HepG2 (cell line): ENCODE measurements at regions not wholly inside any gene's neighbourhood (a gene's known extent, or its start where the extent isn't known, plus 50 kb on each side); places are given as distances from the start of the nearest gene placed in this dataset.

Experiments
- ATAC-seq: fragments of 200-7000 bp; cut with Tn5 transposase; 3 replicates; pipeline ENCODE4 v1.9.1; 2020; ENCODE audit warnings: mild to moderate bottlenecking, moderate library complexity
- BruUV-seq: library from RNA; stranded (reverse); fragments of 400-500 nt; replicated peaks from 2 replicates; lab custom pipeline; 2021; lab: Mats Ljungman, UMichigan
- CTCF ChIA-PET: fragments of 300-600 bp; formaldehyde crosslinking; extraction: SDS; loops from one replicate; lab custom pipeline; 2021; ENCODE audit warnings: low total read pairs, inconsistent platforms, low intra/inter-chr PET ratio; lab: Yijun Ruan, JAX
- POLR2A ChIA-PET: fragments of 350-600 bp; sonication (Branson Sonifier 250); formaldehyde crosslinking; loops from one replicate; lab custom pipeline; 2020; ENCODE audit warnings: antibody characterized with exemption, inconsistent platforms; lab: Yijun Ruan, JAX
- DNase-seq: peaks from one replicate; pipeline ENCODE4 v3.0.0-alpha.2; 2015; ENCODE audit warnings: low spot score
- FAIRE-seq: peaks from 3 replicates; lab custom pipeline; 2011; peaks lifted over from hg19 to GRCh38; lab: Jason Lieb, UNC
- H2AFZ ChIP-seq: one replicate; pipeline ENCODE4 v1.6.1; 2011; ENCODE audit warnings: low read length, inconsistent platforms
- H3K27ac ChIP-seq: fragments of 300-600 bp; 3 replicates; pipeline ENCODE4 v1.8.0; 2011; ENCODE audit warnings: mixed run types, mild to moderate bottlenecking, mixed read lengths, low read length, inconsistent platforms; ENCODE audit not compliant: insufficient read depth; ENCODE audit errors: extremely low read length
- H3K27me3 ChIP-seq, 2 experiments: fragments of 200-600 bp in 1 of 2; 2 replicates in 1 of 2; 3 replicates in 1 of 2; pipeline versions ENCODE4 v1.6.0 to v1.8.0; 2011; ENCODE audit warnings: low read length in 2 of 2, mild to moderate bottlenecking in 2 of 2, moderate library complexity in 2 of 2, inconsistent platforms in 1 of 2; ENCODE audit not compliant: insufficient read depth in 2 of 2, control insufficient read depth in 1 of 2
- H3K36me3 ChIP-seq, 2 experiments: fragments of 200-600 bp in 1 of 2; replicated peaks in 1 of 2; 2 replicates in 1 of 2; 3 replicates in 1 of 2; pipeline versions ENCODE4 v1.5.1 to v1.8.0; 2011; ENCODE audit warnings: low read length in 2 of 2, inconsistent platforms in 1 of 2; ENCODE audit not compliant: insufficient read depth in 2 of 2, control insufficient read depth in 1 of 2
- H3K4me1 ChIP-seq: 2 replicates; pipeline ENCODE4 v1.5.1; 2012; ENCODE audit warnings: low read length, inconsistent platforms; ENCODE audit not compliant: insufficient read depth
- H3K4me2 ChIP-seq: 2 replicates; pipeline ENCODE4 v1.6.0; 2011; ENCODE audit warnings: low read depth, low read length, inconsistent platforms
- H3K4me3 ChIP-seq, 3 experiments: fragments of 200-600 bp in 1 of 3; sonication (generic), shearing (Covaris generic) in 1 of 3; replicated peaks in 1 of 3; 2 replicates each; pipeline ENCODE4 v1.5.1; 2011 to 2016; ENCODE audit warnings: low read length in 3 of 3, inconsistent platforms in 2 of 3, low read depth in 2 of 3, mild to moderate bottlenecking in 2 of 3, control low read depth in 1 of 3, mixed read lengths in 1 of 3; ENCODE audit not compliant: insufficient read depth in 1 of 3
- H3K79me2 ChIP-seq: one replicate; pipeline ENCODE4 v1.6.1; 2011; ENCODE audit warnings: low read length, inconsistent platforms; ENCODE audit not compliant: insufficient read depth
- H3K9ac ChIP-seq: 2 replicates; pipeline ENCODE4 v1.6.0; 2011; ENCODE audit warnings: mild to moderate bottlenecking, low read depth, low read length, inconsistent platforms; ENCODE audit not compliant: insufficient read depth
- H3K9me3 ChIP-seq: 2 replicates; pipeline ENCODE4 v1.5.1; 2012; ENCODE audit warnings: mild to moderate bottlenecking, low read length
- H4K20me1 ChIP-seq: 2 replicates; pipeline ENCODE4 v1.6.0; 2011; ENCODE audit warnings: inconsistent platforms, mild to moderate bottlenecking, low read length, moderate library complexity; ENCODE audit not compliant: insufficient read depth
- ATF7-NPFF ChIP-seq: sonication (generic); formaldehyde crosslinking; IDR thresholded peaks from 2 replicates; pipeline ENCODE4 v1.8.1; 2023; ENCODE audit warnings: mild to moderate bottlenecking, low read depth, missing genetic modification reagents, moderate library complexity
- CBX5 ChIP-seq: sonication (generic); formaldehyde crosslinking; IDR thresholded peaks from 2 replicates; pipeline ENCODE4 v1.4.0; 2020; ENCODE audit warnings: missing genetic modification reagents, borderline replicate concordance
- ISL2 ChIP-seq: sonication (generic); formaldehyde crosslinking; IDR thresholded peaks from 2 replicates; pipeline ENCODE4 v1.5.0; 2020; ENCODE audit warnings: missing genetic modification reagents
- SMARCC2 ChIP-seq: fragments of 450-650 bp; IDR thresholded peaks from 2 replicates; pipeline ENCODE4 v1.6.1; 2017; ENCODE audit warnings: antibody characterized with exemption, mild to moderate bottlenecking
- SMARCE1 ChIP-seq: fragments of 450-650 bp; IDR thresholded peaks from 2 replicates; pipeline ENCODE4 v1.6.1; 2017; ENCODE audit warnings: borderline replicate concordance
- SOX6 ChIP-seq, 2 experiments: fragments of 450-650 bp in 1 of 2; sonication (generic) in 1 of 2; formaldehyde crosslinking in 1 of 2; IDR thresholded peaks; 2 replicates each; pipeline versions ENCODE4 v1.4.0 to v1.6.1; 2017 to 2020; ENCODE audit warnings: antibody characterized with exemption in 1 of 2, mild to moderate bottlenecking in 1 of 2, missing genetic modification reagents in 1 of 2
- TCF7 ChIP-seq: sonication (generic); IDR thresholded peaks from 2 replicates; pipeline ENCODE4 v1.6.1; 2016; ENCODE audit warnings: antibody characterized with exemption, low read depth
- ZNF232 ChIP-seq: sonication (generic); formaldehyde crosslinking; IDR thresholded peaks from 2 replicates; pipeline ENCODE4 v1.4.0; 2020; ENCODE audit warnings: missing genetic modification reagents, borderline replicate concordance
- ZNF326 ChIP-seq: sonication (generic); formaldehyde crosslinking; IDR thresholded peaks from 2 replicates; pipeline ENCODE4 v1.4.0; 2020; ENCODE audit warnings: missing genetic modification reagents, borderline replicate concordance
- ZNF33A ChIP-seq: sonication (generic); formaldehyde crosslinking; IDR thresholded peaks from 2 replicates; pipeline ENCODE4 v1.5.1; 2020; ENCODE audit warnings: missing genetic modification reagents, mild to moderate bottlenecking, moderate library complexity, borderline replicate concordance
- ZNF652 ChIP-seq: IDR thresholded peaks from 2 replicates; pipeline ENCODE4 v1.6.1; 2016; ENCODE audit warnings: low read depth, borderline replicate concordance
- ZNF737 ChIP-seq: sonication (generic); formaldehyde crosslinking; IDR thresholded peaks from 2 replicates; pipeline ENCODE4 v1.5.0; 2020; ENCODE audit warnings: missing genetic modification reagents, mild to moderate bottlenecking, borderline replicate concordance
- WGBS: methylation state at CpG from one replicate; pipeline ENCODE4 v1.1.6; 2017; ENCODE audit warnings: low lambda C conversion rate; 5-methylcytosine and 5-hydroxymethylcytosine counted together
- in situ Hi-C: cut with HindIII; loops from 2 replicates; pipeline ENCODE4 v1.10.0; 2017; ENCODE audit warnings: low pct_unique_long_range_greater_than_20kb; ENCODE audit not compliant: extremely low pct_ligation_motif_present
- intact Hi-C: fragments of 100-400 bp; cut with micrococcal nuclease; formaldehyde crosslinking; loops from one replicate; pipeline ENCODE4 v1.10.0; 2022; ENCODE audit not compliant: unreplicated experiment
- TF ChIP-seq, protein P1 (sequence below): IDR thresholded peaks from 2 replicates; pipeline ENCODE4 v1.4.0; 2020; ENCODE audit warnings: mild to moderate bottlenecking, missing genetic modification reagents
- TF ChIP-seq, protein P2 (sequence below): sonication (generic); formaldehyde crosslinking; IDR thresholded peaks from 2 replicates; pipeline ENCODE4 v1.4.0; 2020; ENCODE audit warnings: mild to moderate bottlenecking, missing genetic modification reagents
- TF ChIP-seq, protein P3 (sequence below): IDR thresholded peaks from 2 replicates; pipeline ENCODE4 v1.6.1; 2016; ENCODE audit warnings: missing compliant biosample characterization, missing genetic modification reagents, borderline replicate concordance

DNA sequence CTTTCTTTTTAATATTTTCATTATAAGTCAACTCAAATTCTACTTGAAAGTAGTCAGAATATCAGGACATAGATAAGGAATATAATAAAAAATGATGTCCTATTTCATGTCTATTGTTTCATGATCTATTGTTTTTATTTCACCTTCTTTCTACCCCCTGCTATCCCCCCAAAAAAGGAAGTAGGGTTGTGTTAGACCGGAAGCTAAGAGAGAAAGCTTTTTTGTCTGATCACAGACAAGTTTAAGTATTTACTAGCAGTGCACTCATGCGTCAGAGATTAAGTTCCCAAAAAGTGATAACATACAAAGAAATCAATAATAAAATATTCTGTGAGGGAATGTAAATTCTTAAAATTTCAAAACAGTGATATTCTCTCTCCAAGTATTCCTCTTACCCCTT is 447.1 kb upstream of the CNTNAP5 start:
- 4% methylated on average over 2 of the region's 2 CpGs for WGBS
- TF ChIP-seq CBX5 (CRISPR knock-in tag) (no peak), ZNF33A (CRISPR knock-in tag) (no peak), ZNF737 (CRISPR knock-in tag) (no peak), SMARCC2 (no peak), ATF7-NPFF (CRISPR knock-in tag) (no peak), ZNF652 (CRISPR knock-in tag) (no peak), ZNF326 (CRISPR knock-in tag) (no peak), TCF7 (no peak), ISL2 (no peak), ZNF232 (CRISPR knock-in tag) (no peak), SOX6 (IDR thresholded peaks at IDR 0.05) (no peak), SOX6 (CRISPR knock-in tag; IDR thresholded peaks at IDR 0.05) (no peak), SMARCE1 (no peak)
- TF ChIP-seq, protein P1, sequence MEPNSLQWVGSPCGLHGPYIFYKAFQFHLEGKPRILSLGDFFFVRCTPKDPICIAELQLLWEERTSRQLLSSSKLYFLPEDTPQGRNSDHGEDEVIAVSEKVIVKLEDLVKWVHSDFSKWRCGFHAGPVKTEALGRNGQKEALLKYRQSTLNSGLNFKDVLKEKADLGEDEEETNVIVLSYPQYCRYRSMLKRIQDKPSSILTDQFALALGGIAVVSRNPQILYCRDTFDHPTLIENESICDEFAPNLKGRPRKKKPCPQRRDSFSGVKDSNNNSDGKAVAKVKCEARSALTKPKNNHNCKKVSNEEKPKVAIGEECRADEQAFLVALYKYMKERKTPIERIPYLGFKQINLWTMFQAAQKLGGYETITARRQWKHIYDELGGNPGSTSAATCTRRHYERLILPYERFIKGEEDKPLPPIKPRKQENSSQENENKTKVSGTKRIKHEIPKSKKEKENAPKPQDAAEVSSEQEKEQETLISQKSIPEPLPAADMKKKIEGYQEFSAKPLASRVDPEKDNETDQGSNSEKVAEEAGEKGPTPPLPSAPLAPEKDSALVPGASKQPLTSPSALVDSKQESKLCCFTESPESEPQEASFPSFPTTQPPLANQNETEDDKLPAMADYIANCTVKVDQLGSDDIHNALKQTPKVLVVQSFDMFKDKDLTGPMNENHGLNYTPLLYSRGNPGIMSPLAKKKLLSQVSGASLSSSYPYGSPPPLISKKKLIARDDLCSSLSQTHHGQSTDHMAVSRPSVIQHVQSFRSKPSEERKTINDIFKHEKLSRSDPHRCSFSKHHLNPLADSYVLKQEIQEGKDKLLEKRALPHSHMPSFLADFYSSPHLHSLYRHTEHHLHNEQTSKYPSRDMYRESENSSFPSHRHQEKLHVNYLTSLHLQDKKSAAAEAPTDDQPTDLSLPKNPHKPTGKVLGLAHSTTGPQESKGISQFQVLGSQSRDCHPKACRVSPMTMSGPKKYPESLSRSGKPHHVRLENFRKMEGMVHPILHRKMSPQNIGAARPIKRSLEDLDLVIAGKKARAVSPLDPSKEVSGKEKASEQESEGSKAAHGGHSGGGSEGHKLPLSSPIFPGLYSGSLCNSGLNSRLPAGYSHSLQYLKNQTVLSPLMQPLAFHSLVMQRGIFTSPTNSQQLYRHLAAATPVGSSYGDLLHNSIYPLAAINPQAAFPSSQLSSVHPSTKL (CRISPR knock-in tag): no peak
- TF ChIP-seq, protein P2, sequence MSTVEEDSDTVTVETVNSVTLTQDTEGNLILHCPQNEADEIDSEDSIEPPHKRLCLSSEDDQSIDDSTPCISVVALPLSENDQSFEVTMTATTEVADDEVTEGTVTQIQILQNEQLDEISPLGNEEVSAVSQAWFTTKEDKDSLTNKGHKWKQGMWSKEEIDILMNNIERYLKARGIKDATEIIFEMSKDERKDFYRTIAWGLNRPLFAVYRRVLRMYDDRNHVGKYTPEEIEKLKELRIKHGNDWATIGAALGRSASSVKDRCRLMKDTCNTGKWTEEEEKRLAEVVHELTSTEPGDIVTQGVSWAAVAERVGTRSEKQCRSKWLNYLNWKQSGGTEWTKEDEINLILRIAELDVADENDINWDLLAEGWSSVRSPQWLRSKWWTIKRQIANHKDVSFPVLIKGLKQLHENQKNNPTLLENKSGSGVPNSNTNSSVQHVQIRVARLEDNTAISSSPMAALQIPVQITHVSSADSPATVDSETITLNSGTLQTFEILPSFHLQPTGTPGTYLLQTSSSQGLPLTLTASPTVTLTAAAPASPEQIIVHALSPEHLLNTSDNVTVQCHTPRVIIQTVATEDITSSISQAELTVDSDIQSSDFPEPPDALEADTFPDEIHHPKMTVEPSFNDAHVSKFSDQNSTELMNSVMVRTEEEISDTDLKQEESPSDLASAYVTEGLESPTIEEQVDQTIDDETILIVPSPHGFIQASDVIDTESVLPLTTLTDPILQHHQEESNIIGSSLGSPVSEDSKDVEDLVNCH (CRISPR knock-in tag): no peak
- TF ChIP-seq, protein P3, sequence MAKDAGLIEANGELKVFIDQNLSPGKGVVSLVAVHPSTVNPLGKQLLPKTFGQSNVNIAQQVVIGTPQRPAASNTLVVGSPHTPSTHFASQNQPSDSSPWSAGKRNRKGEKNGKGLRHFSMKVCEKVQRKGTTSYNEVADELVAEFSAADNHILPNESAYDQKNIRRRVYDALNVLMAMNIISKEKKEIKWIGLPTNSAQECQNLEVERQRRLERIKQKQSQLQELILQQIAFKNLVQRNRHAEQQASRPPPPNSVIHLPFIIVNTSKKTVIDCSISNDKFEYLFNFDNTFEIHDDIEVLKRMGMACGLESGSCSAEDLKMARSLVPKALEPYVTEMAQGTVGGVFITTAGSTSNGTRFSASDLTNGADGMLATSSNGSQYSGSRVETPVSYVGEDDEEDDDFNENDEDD (CRISPR knock-in tag): no peak
- TF ChIP-seq, all 625 proteins: peak for 0
- FAIRE-seq (no peak), DNase-seq (no peak), ATAC-seq (no peak)
- Histone ChIP-seq H3K4me2 (no peak overlapping the region), H3K9ac (no peak overlapping the region), H3K27me3 (no peaks in the 10 kb centered on the region; a peak in 1 of 5 replicates), H3K4me3 (no peak overlapping the region), H3K27ac (no peak overlapping the region), H3K79me2 (no peaks in the 10 kb centered on the region), H4K20me1 (no peaks in the 10 kb centered on the region), H3K9me3 (peaks cover 84% of the 10 kb centered on the region), H2AFZ (no peak overlapping the region), H3K36me3 (no peaks in the 10 kb centered on the region), H3K4me1 (no peaks in the 10 kb centered on the region)
- BruUV-seq: no TSS peak
- ChIA-PET CTCF (no interaction called here), POLR2A (no interaction called here)
- in situ Hi-C loops: no loop called here
- intact Hi-C loops: no loop called here
